HepG2 (cell line): ENCODE measurements at regions not wholly inside any gene's neighbourhood (a gene's known extent, or its start where the extent isn't known, plus 50 kb on each side); places are given as distances from the start of the nearest gene placed in this dataset.

Experiments
- ATAC-seq: fragments of 200-7000 bp; cut with Tn5 transposase; 3 replicates; pipeline ENCODE4 v1.9.1; 2020; ENCODE audit warnings: mild to moderate bottlenecking, moderate library complexity
- BruUV-seq: library from RNA; stranded (reverse); fragments of 400-500 nt; replicated peaks from 2 replicates; lab custom pipeline; 2021; lab: Mats Ljungman, UMichigan
- CTCF ChIA-PET: fragments of 300-600 bp; formaldehyde crosslinking; extraction: SDS; loops from one replicate; lab custom pipeline; 2021; ENCODE audit warnings: low total read pairs, inconsistent platforms, low intra/inter-chr PET ratio; lab: Yijun Ruan, JAX
- POLR2A ChIA-PET: fragments of 350-600 bp; sonication (Branson Sonifier 250); formaldehyde crosslinking; loops from one replicate; lab custom pipeline; 2020; ENCODE audit warnings: antibody characterized with exemption, inconsistent platforms; lab: Yijun Ruan, JAX
- DNase-seq: peaks from one replicate; pipeline ENCODE4 v3.0.0-alpha.2; 2015; ENCODE audit warnings: low spot score
- FAIRE-seq: peaks from 3 replicates; lab custom pipeline; 2011; peaks lifted over from hg19 to GRCh38; lab: Jason Lieb, UNC
- H2AFZ ChIP-seq: one replicate; pipeline ENCODE4 v1.6.1; 2011; ENCODE audit warnings: low read length, inconsistent platforms
- H3K27ac ChIP-seq: fragments of 300-600 bp; 3 replicates; pipeline ENCODE4 v1.8.0; 2011; ENCODE audit warnings: mixed run types, mild to moderate bottlenecking, mixed read lengths, low read length, inconsistent platforms; ENCODE audit not compliant: insufficient read depth; ENCODE audit errors: extremely low read length
- H3K27me3 ChIP-seq, 2 experiments: fragments of 200-600 bp in 1 of 2; 2 replicates in 1 of 2; 3 replicates in 1 of 2; pipeline versions ENCODE4 v1.6.0 to v1.8.0; 2011; ENCODE audit warnings: low read length in 2 of 2, mild to moderate bottlenecking in 2 of 2, moderate library complexity in 2 of 2, inconsistent platforms in 1 of 2; ENCODE audit not compliant: insufficient read depth in 2 of 2, control insufficient read depth in 1 of 2
- H3K36me3 ChIP-seq, 2 experiments: fragments of 200-600 bp in 1 of 2; replicated peaks in 1 of 2; 2 replicates in 1 of 2; 3 replicates in 1 of 2; pipeline versions ENCODE4 v1.5.1 to v1.8.0; 2011; ENCODE audit warnings: low read length in 2 of 2, inconsistent platforms in 1 of 2; ENCODE audit not compliant: insufficient read depth in 2 of 2, control insufficient read depth in 1 of 2
- H3K4me1 ChIP-seq: 2 replicates; pipeline ENCODE4 v1.5.1; 2012; ENCODE audit warnings: low read length, inconsistent platforms; ENCODE audit not compliant: insufficient read depth
- H3K4me2 ChIP-seq: 2 replicates; pipeline ENCODE4 v1.6.0; 2011; ENCODE audit warnings: low read depth, low read length, inconsistent platforms
- H3K4me3 ChIP-seq, 3 experiments: fragments of 200-600 bp in 1 of 3; sonication (generic), shearing (Covaris generic) in 1 of 3; replicated peaks in 1 of 3; 2 replicates each; pipeline ENCODE4 v1.5.1; 2011 to 2016; ENCODE audit warnings: low read length in 3 of 3, inconsistent platforms in 2 of 3, low read depth in 2 of 3, mild to moderate bottlenecking in 2 of 3, control low read depth in 1 of 3, mixed read lengths in 1 of 3; ENCODE audit not compliant: insufficient read depth in 1 of 3
- H3K79me2 ChIP-seq: one replicate; pipeline ENCODE4 v1.6.1; 2011; ENCODE audit warnings: low read length, inconsistent platforms; ENCODE audit not compliant: insufficient read depth
- H3K9ac ChIP-seq: 2 replicates; pipeline ENCODE4 v1.6.0; 2011; ENCODE audit warnings: mild to moderate bottlenecking, low read depth, low read length, inconsistent platforms; ENCODE audit not compliant: insufficient read depth
- H3K9me3 ChIP-seq: 2 replicates; pipeline ENCODE4 v1.5.1; 2012; ENCODE audit warnings: mild to moderate bottlenecking, low read length
- H4K20me1 ChIP-seq: 2 replicates; pipeline ENCODE4 v1.6.0; 2011; ENCODE audit warnings: inconsistent platforms, mild to moderate bottlenecking, low read length, moderate library complexity; ENCODE audit not compliant: insufficient read depth
- CHCHD3 ChIP-seq: sonication (generic); formaldehyde crosslinking; IDR thresholded peaks from 2 replicates; pipeline ENCODE4 v1.8.0; 2022; ENCODE audit warnings: mild to moderate bottlenecking, missing genetic modification reagents, moderate library complexity
- DNMT3B ChIP-seq: conservative IDR thresholded peaks from 2 replicates; pipeline ENCODE4 v1.6.1; 2016; ENCODE audit warnings: missing biosample characterization, control low read depth
- KDM5A ChIP-seq: fragments of 200-600 bp; sonication (generic); IDR thresholded peaks from 2 replicates; pipeline ENCODE4 v1.7.0; 2018; ENCODE audit warnings: antibody characterized with exemption, mild to moderate bottlenecking, low read length, borderline replicate concordance
- NR2F1 ChIP-seq, 2 experiments: fragments of 450-650 bp in 1 of 2; formaldehyde crosslinking in 1 of 2; IDR thresholded peaks; 2 replicates each; pipeline versions ENCODE4 v1.5.0 to v1.6.1; 2016 to 2020; ENCODE audit warnings: mild to moderate bottlenecking in 1 of 2, missing compliant biosample characterization in 1 of 2, missing genetic modification reagents in 1 of 2, moderate library complexity in 1 of 2
- SKI ChIP-seq: fragments of 450-650 bp; IDR thresholded peaks from one replicate; pipeline ENCODE4 v1.6.1; 2018; ENCODE audit warnings: mild to moderate bottlenecking; ENCODE audit not compliant: partially characterized antibody
- ZFP90 ChIP-seq: sonication (generic); formaldehyde crosslinking; IDR thresholded peaks from 2 replicates; pipeline ENCODE4 v1.8.0; 2022; ENCODE audit warnings: missing genetic modification reagents, mild to moderate bottlenecking, inconsistent platforms, borderline replicate concordance
- ZNF234 ChIP-seq: sonication (generic); formaldehyde crosslinking; conservative IDR thresholded peaks from 2 replicates; pipeline ENCODE4 v1.5.1; 2020; ENCODE audit warnings: mild to moderate bottlenecking, missing genetic modification reagents
- WGBS: methylation state at CpG from one replicate; pipeline ENCODE4 v1.1.6; 2017; ENCODE audit warnings: low lambda C conversion rate; 5-methylcytosine and 5-hydroxymethylcytosine counted together
- in situ Hi-C: cut with HindIII; loops from 2 replicates; pipeline ENCODE4 v1.10.0; 2017; ENCODE audit warnings: low pct_unique_long_range_greater_than_20kb; ENCODE audit not compliant: extremely low pct_ligation_motif_present
- intact Hi-C: fragments of 100-400 bp; cut with micrococcal nuclease; formaldehyde crosslinking; loops from one replicate; pipeline ENCODE4 v1.10.0; 2022; ENCODE audit not compliant: unreplicated experiment

- Histone ChIP-seq H3K27me3 (no peaks in the 10 kb centered on the region), H2AFZ (no peak overlapping the region), H3K4me2 (no peak overlapping the region), H3K4me1 (no peaks in the 10 kb centered on the region), H4K20me1 (no peaks in the 10 kb centered on the region), H3K36me3 (no peaks in the 10 kb centered on the region), H3K9me3 (peaks cover 91% of the 10 kb centered on the region), H3K27ac (no peak overlapping the region), H3K4me3 (no peak overlapping the region), H3K9ac (no peak overlapping the region), H3K79me2 (no peaks in the 10 kb centered on the region)
- no peak for DNase-seq
- ChIA-PET CTCF (no interaction called here), POLR2A (no interaction called here)
- BruUV-seq, result no TSS peak
- ATAC-seq, result no peak
- intact Hi-C loops, result no loop called here
- 0% methylated on average over 1 of the region's 1 CpG for WGBS
- in situ Hi-C loops, result no loop called here
- FAIRE-seq, result no peak
- TF ChIP-seq SKI, result no peak
Observed at GRCh38 chr15:47870300-47870955, 153.1 kb downstream of the SEMA6D start.

- Histone ChIP-seq H3K9ac (no peak overlapping the region), H3K79me2 (no peaks in the 10 kb centered on the region), H3K36me3 (no peaks in the 10 kb centered on the region), H3K4me1 (no peaks in the 10 kb centered on the region), H3K4me2 (no peak overlapping the region), H4K20me1 (no peaks in the 10 kb centered on the region), H2AFZ (no peak overlapping the region), H3K27me3 (no peaks in the 10 kb centered on the region), H3K4me3 (no peak overlapping the region), H3K9me3 (peaks cover 91% of the 10 kb centered on the region), H3K27ac (no peak overlapping the region)
- intact Hi-C loops (no loop called here), in situ Hi-C loops (no loop called here)
- WGBS, result 30% methylated on average over 2 of the region's 2 CpGs
- DNase-seq, result no peak
- FAIRE-seq, result no peak
- no peak for TF ChIP-seq NR2F1 (CRISPR knock-in tag; IDR thresholded peaks at IDR 0.05)
- TF ChIP-seq DNMT3B, result no peak
- TF ChIP-seq ZNF234, result no peak
- no peak for TF ChIP-seq CHCHD3 (CRISPR knock-in tag)
- no peak for TF ChIP-seq ZFP90 (CRISPR knock-in tag)
- TF ChIP-seq KDM5A, result no peak
- POLR2A ChIA-PET, result no interaction called here
- no TSS peak for BruUV-seq
- CTCF ChIA-PET, result no interaction called here
- ATAC-seq, result no peak
Observed at GRCh38 chr15:47870956-47871625, 153.8 kb downstream of the SEMA6D start.
